ENCODE measurements at regions not wholly inside any gene's neighbourhood (a gene's known extent, or its start where the extent isn't known, plus 50 kb on each side); places are given as distances from the start of the nearest gene placed in this dataset.
A peak's percentile ranks its signal among the peaks of the same experiment; 100 is the strongest.

GRCh38 chr15:39363761-39364586, 216.9 kb upstream of the THBS1 start:
- Histone ChIP-seq H3K4me3 (no peak overlapping the region), H3K27me3 (no peaks in the 10 kb centered on the region), H3K27ac (no peak overlapping the region), H3K9me3 (no peaks in the 10 kb centered on the region), H3K4me1 (no peaks in the 10 kb centered on the region), H3K36me3 (no peaks in the 10 kb centered on the region)
- no peak for TF ChIP-seq POLR2A (IDR thresholded peaks at IDR 0.05)
- no peak for TF ChIP-seq EP300 (IDR thresholded peaks at IDR 0.05)
- peak in 1 of 2 donors; percentile 7 for TF ChIP-seq POLR2AphosphoS5 (IDR thresholded peaks at IDR 0.05)
- TF ChIP-seq CTCF (IDR thresholded peaks at IDR 0.05): no peak
- 53 to 72% methylated on average over 5 of the region's 5 CpGs for WGBS, 2 donors
- ATAC-seq (ENCODE audit: low FRiP score in 2 of 2) (peak in 1 of 2 donors; percentile 73), DNase-seq (no peak)

GRCh38 chr15:39364721-39365120, 216.2 kb upstream of the THBS1 start:
- ATAC-seq (ENCODE audit: low FRiP score in 2 of 2) (no peak), DNase-seq (no peak)
- WGBS, 2 donors: 87 to 95% methylated on average over 1 of the region's 1 CpG

GRCh38 chr15:39365161-39365560, 215.7 kb upstream of the THBS1 start:
- ATAC-seq (ENCODE audit: low FRiP score in 2 of 2) (no peak), DNase-seq (no peak)
- 92 to 97% methylated on average over 2 of the region's 2 CpGs for WGBS, 2 donors
- no peaks in the 10 kb centered on the region for H3K4me1 ChIP-seq
- no peaks in the 10 kb centered on the region for H3K27me3 ChIP-seq
- H3K27ac ChIP-seq: no peak overlapping the region
- peaks cover 0 to 4% (median 0%) of the 10 kb centered on the region in 4 donors for H3K9me3 ChIP-seq
- no peak for TF ChIP-seq POLR2AphosphoS5 (IDR thresholded peaks at IDR 0.05)
- TF ChIP-seq POLR2A (IDR thresholded peaks at IDR 0.05): no peak
- no peak for TF ChIP-seq CTCF (IDR thresholded peaks at IDR 0.05)
- no peak for TF ChIP-seq EP300 (IDR thresholded peaks at IDR 0.05)
- H3K4me3 ChIP-seq: no peak overlapping the region
- no peaks in the 10 kb centered on the region for H3K36me3 ChIP-seq

More at GRCh38 chr15:39364721-39365120, 216.2 kb upstream of the THBS1 start:
- no peaks in the 10 kb centered on the region for H3K36me3 ChIP-seq
- no peak overlapping the region for H3K27ac ChIP-seq
- no peaks in the 10 kb centered on the region for H3K4me1 ChIP-seq
- no peak overlapping the region for H3K4me3 ChIP-seq
- TF ChIP-seq EP300 (IDR thresholded peaks at IDR 0.05) (no peak), POLR2AphosphoS5 (IDR thresholded peaks at IDR 0.05) (no peak), POLR2A (IDR thresholded peaks at IDR 0.05) (no peak), CTCF (IDR thresholded peaks at IDR 0.05) (no peak)
- no peaks in the 10 kb centered on the region for H3K27me3 ChIP-seq
- no peaks in the 10 kb centered on the region for H3K9me3 ChIP-seq

GRCh38 chr15:39365873-39366272, 215.0 kb upstream of the THBS1 start:
- 87 to 93% methylated on average over 4 of the region's 4 CpGs for WGBS, 2 donors
- ATAC-seq (ENCODE audit: low FRiP score in 2 of 2) (no peak), DNase-seq (no peak)
- H3K27me3 ChIP-seq: no peaks in the 10 kb centered on the region
- H3K27ac ChIP-seq: no peak overlapping the region
- no peak for TF ChIP-seq POLR2A (IDR thresholded peaks at IDR 0.05)
- TF ChIP-seq CTCF (IDR thresholded peaks at IDR 0.05): no peak
- no peak for TF ChIP-seq EP300 (IDR thresholded peaks at IDR 0.05)
- no peak for TF ChIP-seq POLR2AphosphoS5 (IDR thresholded peaks at IDR 0.05)
- H3K9me3 ChIP-seq: peaks cover 0 to 5% (median 0%) of the 10 kb centered on the region in 4 donors
- H3K4me3 ChIP-seq: no peak overlapping the region
- H3K4me1 ChIP-seq: no peaks in the 10 kb centered on the region
- H3K36me3 ChIP-seq: no peaks in the 10 kb centered on the region

GRCh38 chr15:39367596-39367995, 213.3 kb upstream of the THBS1 start:
- WGBS, 2 donors: 85 to 100% methylated on average over 1 of the region's 1 CpG
- TF ChIP-seq POLR2A (IDR thresholded peaks at IDR 0.05): no peak
- TF ChIP-seq CTCF (IDR thresholded peaks at IDR 0.05): no peak
- no peak for TF ChIP-seq POLR2AphosphoS5 (IDR thresholded peaks at IDR 0.05)
- TF ChIP-seq EP300 (IDR thresholded peaks at IDR 0.05): no peak
- Histone ChIP-seq H3K36me3 (no peaks in the 10 kb centered on the region), H3K4me3 (no peak overlapping the region), H3K27me3 (no peaks in the 10 kb centered on the region), H3K4me1 (no peaks in the 10 kb centered on the region), H3K9me3 (peaks cover 0 to 15% (median 4%) of the 10 kb centered on the region in 4 donors), H3K27ac (no peak overlapping the region)
- DNase-seq (no peak), ATAC-seq (ENCODE audit: low FRiP score in 2 of 2) (peak in 1 of 2 donors; percentile 48)
